ENCODE measurements at regions not wholly inside any gene's neighbourhood (a gene's known extent, or its start where the extent isn't known, plus 50 kb on each side); places are given as distances from the start of the nearest gene placed in this dataset.
"Not testable (repeated sequence)": the region's sequence is repeated elsewhere in the genome, so short reads cannot be mapped to it uniquely, and the experiment has no call there.

- Histone ChIP-seq H3K4me3 (no peak overlapping the region), H3K9me3 (replicated peaks; ENCODE audit: control insufficient read depth, insufficient read depth, low read length) (no peaks in the 10 kb centered on the region), H3K36me3 (ENCODE audit: control insufficient read depth in 2 of 2, insufficient read depth in 2 of 2, low read length in 1 of 2) (no peaks in the 10 kb centered on the region), H3K4me1 (ENCODE audit: control insufficient read depth, insufficient read depth, low read length) (no peaks in the 10 kb centered on the region), H3K4me2 (ENCODE audit: control insufficient read depth, insufficient read depth) (no peak overlapping the region), H3K27me3 (replicated peaks in 1 of 2; ENCODE audit: control insufficient read depth in 2 of 2, insufficient read depth in 2 of 2, low read length in 1 of 2) (no peaks in the 10 kb centered on the region), H3K79me2 (ENCODE audit: control insufficient read depth, insufficient read depth, low read length) (no peaks in the 10 kb centered on the region), H2AFZ (ENCODE audit: control insufficient read depth, low read depth, low read length) (no peak overlapping the region), H4K20me1 (ENCODE audit: control insufficient read depth, insufficient read depth) (no peaks in the 10 kb centered on the region), H3K27ac (ENCODE audit: control insufficient read depth, insufficient read depth) (no peak overlapping the region), H3K9ac (ENCODE audit: control insufficient read depth, insufficient read depth, low read length) (no peak overlapping the region)
- intact Hi-C loops (cut with micrococcal nuclease; ENCODE audit: unreplicated experiment) = no loop called here
- FAIRE-seq = no peak
- TF ChIP-seq STAT3 (IDR thresholded peaks at IDR 0.05; ENCODE audit: low read depth, low read length) (no peak), POLR2AphosphoS2 (IDR thresholded peaks at IDR 0.05; ENCODE audit: low read depth, low read length) (no peak), ZNF24 (IDR thresholded peaks at IDR 0.05) (no peak), SMARCA5 (IDR thresholded peaks at IDR 0.05) (no peak), IKZF2 (IDR thresholded peaks at IDR 0.05) (no peak), KAT2A (conservative IDR thresholded peaks at IDR 0.05; ENCODE audit: control insufficient read depth, low read depth, low read length) (no peak), POU2F2 (IDR thresholded peaks at IDR 0.05; ENCODE audit: borderline replicate concordance, low read depth, low read length) (no peak), RFX5 (IDR thresholded peaks at IDR 0.05; ENCODE audit: low read depth, low read length) (no peak), NR2C1 (IDR thresholded peaks at IDR 0.05) (no peak), SRF (IDR thresholded peaks at IDR 0.05; ENCODE audit: low read depth in 2 of 2, low read length in 2 of 2) (no peak), NBN (IDR thresholded peaks at IDR 0.05) (no peak), NR2C2 (IDR thresholded peaks at IDR 0.05; ENCODE audit: borderline replicate concordance, control insufficient read depth, insufficient read length, low read depth) (no peak), NFXL1 (IDR thresholded peaks at IDR 0.05; ENCODE audit: borderline replicate concordance) (no peak), TCF7 (IDR thresholded peaks at IDR 0.05; ENCODE audit: borderline replicate concordance) (no peak), CHD4 (IDR thresholded peaks at IDR 0.05) (no peak), ATF3 (IDR thresholded peaks at IDR 0.05; ENCODE audit: borderline replicate concordance, extremely low read depth, low read depth, low read length) (no peak), MYC (IDR thresholded peaks at IDR 0.05; ENCODE audit: insufficient read depth, insufficient read length, insufficient replicate concordance, low read length, severe bottlenecking) (no peak), IRF3 (IDR thresholded peaks at IDR 0.05) (no peak), KLF5 (IDR thresholded peaks at IDR 0.05; ENCODE audit: partially characterized antibody) (no peak), CHD1 (IDR thresholded peaks at IDR 0.05; ENCODE audit: low read depth, low read length) (no peak)
- RAD21 ChIA-PET (ENCODE audit: unreplicated experiment) = no interaction called here
- POLR2A ChIA-PET = no interaction called here
- no peak for ATAC-seq
- in situ Hi-C loops (cut with MboI) = no loop called here
- DNase-seq (ENCODE audit: low read depth, low spot score) = no peak
- SMC1A ChIA-PET (ENCODE audit: uncharacterized antibody, unreplicated experiment) = no interaction called here
- no TSS peak for BruUV-seq (replicated peaks)
- CTCF ChIA-PET = no interaction called here
- WGBS (ENCODE audit: insufficient coverage, insufficient replicate concordance, low lambda C conversion rate, missing lambda C conversion rate) = 0% methylated on average over 2 of the region's 2 CpGs
Observed at GRCh38 chrX:137118136-137118535, 84.3 kb upstream of the GPR101 start.

- BruUV-seq (replicated peaks); H3K79me2 ChIP-seq (ENCODE audit: control insufficient read depth, insufficient read depth, low read length); POLR2A ChIA-PET; CTCF ChIA-PET; in situ Hi-C loops (cut with MboI); intact Hi-C loops (cut with micrococcal nuclease; ENCODE audit: unreplicated experiment); RAD21 ChIA-PET (ENCODE audit: unreplicated experiment); H3K4me2 ChIP-seq (ENCODE audit: control insufficient read depth, insufficient read depth); H3K4me1 ChIP-seq (ENCODE audit: control insufficient read depth, insufficient read depth, low read length); H3K4me3 ChIP-seq; H2AFZ ChIP-seq (ENCODE audit: control insufficient read depth, low read depth, low read length); H3K27ac ChIP-seq (ENCODE audit: control insufficient read depth, insufficient read depth); H4K20me1 ChIP-seq (ENCODE audit: control insufficient read depth, insufficient read depth); FAIRE-seq; SMC1A ChIA-PET (ENCODE audit: uncharacterized antibody, unreplicated experiment); H3K27me3 ChIP-seq (replicated peaks in 1 of 2; ENCODE audit: control insufficient read depth in 2 of 2, insufficient read depth in 2 of 2, low read length in 1 of 2); ATAC-seq; H3K9me3 ChIP-seq (replicated peaks; ENCODE audit: control insufficient read depth, insufficient read depth, low read length); H3K36me3 ChIP-seq (ENCODE audit: control insufficient read depth in 2 of 2, insufficient read depth in 2 of 2, low read length in 1 of 2); H3K9ac ChIP-seq (ENCODE audit: control insufficient read depth, insufficient read depth, low read length); DNase-seq (ENCODE audit: low read depth, low spot score): not testable (repeated sequence)
- WGBS (ENCODE audit: insufficient coverage, insufficient replicate concordance, low lambda C conversion rate, missing lambda C conversion rate) = 57% methylated on average over 1 of the region's 3 CpGs
Observed at GRCh38 chrX:137107877-137108276, 74.1 kb upstream of the GPR101 start.
